Tibial nerve (tissue), 3 donors: ENCODE measurements at regions not wholly inside any gene's neighbourhood (a gene's known extent, or its start where the extent isn't known, plus 50 kb on each side); places are given as distances from the start of the nearest gene placed in this dataset.

ENCODE experiments used
- POLR2A ChIP-seq, 2 donors: fragments of 450-650 bp; IDR thresholded peaks; one replicate each; pipeline ENCODE4 v1.6.1; 2017; ENCODE audit warnings: antibody characterized with exemption in 2 of 2, mild to moderate bottlenecking in 2 of 2, moderate library complexity in 2 of 2
- TF ChIP-seq, protein P1 (sequence below), 5 experiments: fragments of 200-600 bp in 3 of 5; fragments of 450-650 bp in 2 of 5; sonication (generic) in 3 of 5; IDR thresholded peaks; one replicate each; pipeline ENCODE4 v1.5.1; 2016 to 2019; ENCODE audit warnings: antibody characterized with exemption in 5 of 5, mild to moderate bottlenecking in 3 of 5, moderate library complexity in 2 of 5

DNA sequence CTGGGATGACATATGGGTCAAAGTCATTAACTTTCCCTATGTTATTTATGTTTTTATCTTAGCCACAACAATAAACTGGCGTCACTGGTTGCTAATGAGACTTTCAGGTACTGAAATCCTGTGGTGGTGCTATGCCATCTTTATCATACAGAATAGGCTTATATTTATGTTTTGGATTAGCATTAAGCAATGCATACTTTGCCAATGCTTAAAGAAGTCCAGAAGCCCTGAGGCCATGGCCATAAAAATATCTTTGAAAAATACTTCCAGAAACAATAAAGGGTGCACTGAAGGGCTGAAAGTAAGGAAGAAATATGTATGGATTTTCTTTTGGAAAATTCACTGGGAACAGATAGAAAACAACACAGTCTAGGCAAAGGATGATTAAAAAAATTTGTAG is 304.6 kb upstream of the SLC10A2 start:
- no peak for TF ChIP-seq POLR2A (IDR thresholded peaks at IDR 0.05)
- TF ChIP-seq, protein P1, sequence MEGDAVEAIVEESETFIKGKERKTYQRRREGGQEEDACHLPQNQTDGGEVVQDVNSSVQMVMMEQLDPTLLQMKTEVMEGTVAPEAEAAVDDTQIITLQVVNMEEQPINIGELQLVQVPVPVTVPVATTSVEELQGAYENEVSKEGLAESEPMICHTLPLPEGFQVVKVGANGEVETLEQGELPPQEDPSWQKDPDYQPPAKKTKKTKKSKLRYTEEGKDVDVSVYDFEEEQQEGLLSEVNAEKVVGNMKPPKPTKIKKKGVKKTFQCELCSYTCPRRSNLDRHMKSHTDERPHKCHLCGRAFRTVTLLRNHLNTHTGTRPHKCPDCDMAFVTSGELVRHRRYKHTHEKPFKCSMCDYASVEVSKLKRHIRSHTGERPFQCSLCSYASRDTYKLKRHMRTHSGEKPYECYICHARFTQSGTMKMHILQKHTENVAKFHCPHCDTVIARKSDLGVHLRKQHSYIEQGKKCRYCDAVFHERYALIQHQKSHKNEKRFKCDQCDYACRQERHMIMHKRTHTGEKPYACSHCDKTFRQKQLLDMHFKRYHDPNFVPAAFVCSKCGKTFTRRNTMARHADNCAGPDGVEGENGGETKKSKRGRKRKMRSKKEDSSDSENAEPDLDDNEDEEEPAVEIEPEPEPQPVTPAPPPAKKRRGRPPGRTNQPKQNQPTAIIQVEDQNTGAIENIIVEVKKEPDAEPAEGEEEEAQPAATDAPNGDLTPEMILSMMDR (IDR thresholded peaks at IDR 0.05) = no peak
